ENCODE measurements at regions not wholly inside any gene's neighbourhood (a gene's known extent, or its start where the extent isn't known, plus 50 kb on each side); places are given as distances from the start of the nearest gene placed in this dataset.

DNA sequence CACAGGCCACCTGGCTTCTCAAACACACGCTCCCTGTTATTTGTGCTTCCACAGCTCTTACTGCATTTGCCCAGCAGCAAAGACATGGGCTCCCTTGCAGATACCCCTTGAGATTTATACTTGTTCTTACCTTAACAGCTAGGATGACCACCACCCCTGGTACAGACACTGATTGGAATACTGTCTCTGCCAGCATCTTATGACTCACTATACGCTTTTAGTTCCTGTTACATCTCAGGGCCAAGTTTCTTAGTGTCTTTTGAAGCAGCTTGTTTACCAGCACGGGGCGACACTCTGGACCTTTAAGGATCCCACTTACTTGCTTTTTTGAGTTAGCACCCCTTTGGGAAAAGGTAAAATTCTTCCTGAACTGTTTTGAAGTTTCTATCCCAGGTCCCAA lies 874.8 kb downstream of the KCNT2 start:
- TF ChIP-seq CTCF (IDR thresholded peaks at IDR 0.05), result no peak
- no peak for TF ChIP-seq POLR2A (IDR thresholded peaks at IDR 0.05)
